Osteocyte (in vitro differentiated cells): ENCODE measurements at regions not wholly inside any gene's neighbourhood (a gene's known extent, or its start where the extent isn't known, plus 50 kb on each side); places are given as distances from the start of the nearest gene placed in this dataset.
"Not testable (repeated sequence)": the region's sequence is repeated elsewhere in the genome, so short reads cannot be mapped to it uniquely, and the experiment has no call there.

ENCODE experiments used
- DNase-seq: peaks from one replicate; pipeline ENCODE4 v3.0.0; 2021; ENCODE audit warnings: mixed read lengths; ENCODE audit not compliant: unreplicated experiment; ENCODE audit errors: extremely low spot score
- H3K27ac Mint-ChIP-seq: one replicate; pipeline ENCODE4 v1.8.0; 2021; ENCODE audit warnings: mild to moderate bottlenecking, mixed read lengths; ENCODE audit not compliant: unreplicated experiment
- H3K27me3 Mint-ChIP-seq: one replicate; pipeline ENCODE4 v1.8.0; 2021; ENCODE audit warnings: mixed read lengths; ENCODE audit not compliant: unreplicated experiment
- H3K36me3 Mint-ChIP-seq: one replicate; pipeline ENCODE4 v1.8.0; 2021; ENCODE audit warnings: mixed read lengths; ENCODE audit not compliant: unreplicated experiment
- H3K4me1 Mint-ChIP-seq: one replicate; pipeline ENCODE4 v1.8.0; 2021; ENCODE audit warnings: mixed read lengths; ENCODE audit not compliant: unreplicated experiment
- H3K4me3 Mint-ChIP-seq: one replicate; pipeline ENCODE4 v1.8.0; 2021; ENCODE audit warnings: mild to moderate bottlenecking, moderate library complexity, mixed read lengths; ENCODE audit not compliant: unreplicated experiment
- H3K9me3 Mint-ChIP-seq: one replicate; pipeline ENCODE4 v1.8.0; 2021; ENCODE audit warnings: mixed read lengths; ENCODE audit not compliant: unreplicated experiment
- TF ChIP-seq, protein P1 (sequence below): fragments of 200-600 bp; sonication (generic); IDR thresholded peaks from 2 replicates; pipeline ENCODE4 v1.5.0; 2021; ENCODE audit warnings: antibody characterized with exemption, mild to moderate bottlenecking, moderate library complexity

DNA sequence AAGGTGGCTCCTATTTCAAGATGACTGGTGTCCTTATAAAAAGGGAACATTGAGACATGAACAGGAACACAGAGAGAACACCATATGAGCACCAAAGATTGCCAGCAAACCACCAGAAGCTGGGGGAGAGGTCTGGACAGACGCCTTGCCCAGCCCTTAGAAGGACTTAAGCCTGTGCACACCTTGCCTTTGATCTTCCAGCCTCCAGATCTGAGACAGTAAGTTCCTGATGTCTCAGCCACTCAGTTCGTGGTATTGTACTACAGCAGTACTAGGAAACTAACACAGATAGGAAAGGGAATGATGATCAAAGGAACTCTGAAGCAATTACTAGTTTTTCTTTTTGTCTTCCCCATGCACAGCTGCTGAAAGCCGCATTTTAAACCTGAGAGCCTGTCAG is 137.3 kb upstream of the FHL2 start:
- H3K4me1 Mint-ChIP-seq = no peaks in the 10 kb centered on the region
- H3K36me3 Mint-ChIP-seq = no peaks in the 10 kb centered on the region
- H3K9me3 Mint-ChIP-seq = no peaks in the 10 kb centered on the region
- no peak overlapping the region for H3K27ac Mint-ChIP-seq
- peaks cover 36% of the 10 kb centered on the region for H3K27me3 Mint-ChIP-seq
- DNase-seq = no peak
- TF ChIP-seq, protein P1, sequence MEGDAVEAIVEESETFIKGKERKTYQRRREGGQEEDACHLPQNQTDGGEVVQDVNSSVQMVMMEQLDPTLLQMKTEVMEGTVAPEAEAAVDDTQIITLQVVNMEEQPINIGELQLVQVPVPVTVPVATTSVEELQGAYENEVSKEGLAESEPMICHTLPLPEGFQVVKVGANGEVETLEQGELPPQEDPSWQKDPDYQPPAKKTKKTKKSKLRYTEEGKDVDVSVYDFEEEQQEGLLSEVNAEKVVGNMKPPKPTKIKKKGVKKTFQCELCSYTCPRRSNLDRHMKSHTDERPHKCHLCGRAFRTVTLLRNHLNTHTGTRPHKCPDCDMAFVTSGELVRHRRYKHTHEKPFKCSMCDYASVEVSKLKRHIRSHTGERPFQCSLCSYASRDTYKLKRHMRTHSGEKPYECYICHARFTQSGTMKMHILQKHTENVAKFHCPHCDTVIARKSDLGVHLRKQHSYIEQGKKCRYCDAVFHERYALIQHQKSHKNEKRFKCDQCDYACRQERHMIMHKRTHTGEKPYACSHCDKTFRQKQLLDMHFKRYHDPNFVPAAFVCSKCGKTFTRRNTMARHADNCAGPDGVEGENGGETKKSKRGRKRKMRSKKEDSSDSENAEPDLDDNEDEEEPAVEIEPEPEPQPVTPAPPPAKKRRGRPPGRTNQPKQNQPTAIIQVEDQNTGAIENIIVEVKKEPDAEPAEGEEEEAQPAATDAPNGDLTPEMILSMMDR = no peak
- no peak overlapping the region for H3K4me3 Mint-ChIP-seq

DNA sequence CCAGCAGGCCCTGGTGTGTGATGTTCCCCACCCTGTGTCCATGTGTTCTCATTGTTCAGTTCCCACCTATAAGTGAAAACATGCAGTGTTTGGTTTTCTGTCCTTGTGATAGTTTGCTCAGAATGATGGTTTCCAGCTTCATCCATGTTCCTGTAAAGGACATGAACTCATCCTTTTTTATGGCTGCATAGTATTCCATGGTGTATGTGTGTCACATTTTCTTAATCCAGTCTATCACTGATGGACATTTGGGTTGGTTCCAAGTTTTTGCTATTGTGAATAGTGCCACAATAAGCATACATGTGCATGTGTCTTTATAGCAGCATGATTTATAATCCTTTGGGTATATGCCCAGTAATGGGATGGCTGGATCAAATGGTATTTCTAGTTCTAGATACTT is 130.4 kb upstream of the FHL2 start:
- H3K27me3 Mint-ChIP-seq = peaks cover 33% of the 10 kb centered on the region
- not testable (repeated sequence) for H3K27ac Mint-ChIP-seq, H3K4me3 Mint-ChIP-seq, H3K36me3 Mint-ChIP-seq, DNase-seq, H3K9me3 Mint-ChIP-seq, H3K4me1 Mint-ChIP-seq

DNA sequence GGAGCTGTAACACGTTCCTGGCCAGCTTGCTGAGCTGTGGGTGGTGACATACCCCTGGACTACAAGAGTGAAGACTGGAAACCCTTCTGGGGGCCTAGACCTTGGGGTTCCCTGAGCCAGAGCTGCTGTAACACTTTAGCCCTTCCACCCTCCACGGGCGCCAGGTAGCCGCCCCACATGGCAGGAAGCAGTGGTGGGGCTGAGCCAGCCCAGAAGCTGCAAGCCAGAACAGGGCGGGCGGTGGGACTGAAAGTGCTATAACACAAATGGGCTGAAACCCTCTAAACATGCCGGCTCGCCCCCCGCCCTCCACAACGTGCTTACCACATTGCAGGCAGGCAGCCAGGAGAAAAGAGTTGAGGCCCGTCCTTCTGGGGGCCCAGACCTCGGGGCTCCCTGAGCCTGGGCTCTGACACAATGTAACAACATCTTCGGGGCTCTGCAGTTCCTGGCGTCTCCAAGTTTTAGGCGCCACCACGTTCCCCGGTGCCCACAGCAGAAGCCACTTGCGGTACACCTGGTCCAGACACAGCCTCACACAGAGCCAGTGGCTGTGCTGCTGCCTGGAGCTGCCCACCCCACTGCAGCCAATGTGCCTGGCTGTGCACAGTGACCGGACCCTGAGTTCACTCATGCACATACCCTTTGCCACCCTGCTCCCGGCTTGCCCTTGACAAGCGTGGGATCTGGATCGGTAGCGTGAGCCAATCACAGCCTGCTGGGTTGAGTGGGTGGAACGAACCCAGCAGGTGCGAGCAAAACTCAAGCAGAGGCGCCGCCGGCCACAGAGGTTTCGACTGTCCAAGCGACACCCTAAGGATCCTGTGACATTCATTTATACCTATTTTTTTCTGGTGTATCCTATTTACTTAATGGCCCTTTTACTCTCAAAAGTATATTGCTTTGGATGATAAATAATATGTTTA is 127.4 kb upstream of the FHL2 start:
- Mint-ChIP-seq H3K27me3 (peaks cover 26% of the 10 kb centered on the region), H3K27ac (no peak overlapping the region), H3K36me3 (no peaks in the 10 kb centered on the region), H3K4me3 (no peak overlapping the region), H3K9me3 (no peaks in the 10 kb centered on the region), H3K4me1 (peaks cover 3% of the 10 kb centered on the region)
- DNase-seq = no peak
- TF ChIP-seq, protein P1 = no peak

DNA sequence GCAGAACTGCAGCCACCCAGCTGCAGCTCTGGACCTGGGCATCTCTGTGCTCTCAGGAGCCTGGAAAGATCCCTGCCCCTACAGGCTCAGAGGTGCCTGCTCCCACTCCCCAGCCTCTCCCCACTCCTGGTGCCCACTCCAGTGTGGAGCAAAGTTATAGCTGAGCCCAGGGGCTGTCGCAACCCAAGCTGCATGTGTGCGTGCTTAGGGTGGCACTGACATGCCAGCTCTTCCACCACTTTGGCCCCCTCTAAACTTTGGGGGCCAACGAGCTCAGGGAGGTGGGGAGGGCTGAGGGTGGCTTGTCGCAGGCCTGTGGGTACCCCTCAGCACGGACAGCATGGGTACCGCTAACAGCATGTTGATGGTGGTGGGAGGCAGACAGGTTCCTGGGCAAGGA is 126.3 kb upstream of the FHL2 start:
- no peak for DNase-seq
- Mint-ChIP-seq H3K27me3 (peaks cover 29% of the 10 kb centered on the region), H3K9me3 (no peaks in the 10 kb centered on the region), H3K4me3 (no peak overlapping the region), H3K36me3 (no peaks in the 10 kb centered on the region), H3K4me1 (peaks cover 3% of the 10 kb centered on the region), H3K27ac (no peak overlapping the region)
- TF ChIP-seq, protein P1 = no peak

DNA sequence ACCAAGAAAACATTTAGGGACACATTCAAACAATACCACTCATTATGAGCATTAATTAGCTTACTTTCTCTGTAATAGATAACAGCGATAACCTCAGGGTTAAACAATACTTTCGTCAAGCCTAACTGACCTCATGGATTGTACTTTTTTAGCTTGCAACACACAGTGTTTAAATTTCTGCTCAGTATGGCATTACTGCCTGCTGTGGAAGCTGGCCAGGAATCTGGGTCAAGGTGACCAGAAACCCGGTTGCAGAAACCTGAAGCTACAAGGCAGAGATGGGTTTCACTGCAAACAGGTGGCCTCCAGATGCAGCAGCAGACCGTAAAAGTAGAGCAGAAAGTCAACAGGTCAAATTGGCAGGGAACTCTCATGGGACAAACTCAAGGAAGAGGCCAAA is 123.8 kb upstream of the FHL2 start:
- no peaks in the 10 kb centered on the region for H3K9me3 Mint-ChIP-seq

More for the DNA sequence above, 123.8 kb upstream of the FHL2 start:
- H3K27me3 Mint-ChIP-seq = peaks cover 23% of the 10 kb centered on the region
- H3K27ac Mint-ChIP-seq = no peak overlapping the region
- no peak overlapping the region for H3K4me3 Mint-ChIP-seq
- no peaks in the 10 kb centered on the region for H3K36me3 Mint-ChIP-seq
- no peak for DNase-seq
- peaks cover 18% of the 10 kb centered on the region for H3K4me1 Mint-ChIP-seq
- TF ChIP-seq, protein P1 = no peak
